Esophagus muscularis mucosa (tissue), 4 donors: ENCODE measurements at regions not wholly inside any gene's neighbourhood (a gene's known extent, or its start where the extent isn't known, plus 50 kb on each side); places are given as distances from the start of the nearest gene placed in this dataset.

Experiments
- DNase-seq: peaks from one replicate; pipeline ENCODE4 v3.0.0-alpha.2; 2017; ENCODE audit errors: extremely low spot score
- H3K27ac ChIP-seq, 4 donors: fragments of 200-600 bp; sonication (generic); replicated peaks in 1 of 4; 1 replicate in 3 of 4; 2 replicates in 1 of 4; pipeline ENCODE4 v1.5.1; 2016 to 2019; ENCODE audit warnings: mild to moderate bottlenecking in 1 of 4
- H3K27me3 ChIP-seq, 4 donors: fragments of 200-600 bp; sonication (generic); one replicate each; pipeline versions ENCODE4 v1.5.1 to v1.6.0; 2016 to 2019
- H3K36me3 ChIP-seq, 4 donors: fragments of 200-600 bp; sonication (generic); one replicate each; pipeline ENCODE4 v1.5.1; 2016 to 2019
- H3K4me1 ChIP-seq, 4 donors: fragments of 200-600 bp; sonication (generic); one replicate each; pipeline ENCODE4 v1.5.1; 2016 to 2019
- H3K4me3 ChIP-seq, 4 donors: fragments of 200-600 bp; sonication (generic); 1 replicate in 2 of 4; 2 replicates in 2 of 4; pipeline ENCODE4 v1.5.1; 2016 to 2019; ENCODE audit warnings: mild to moderate bottlenecking in 4 of 4, moderate library complexity in 1 of 4
- H3K9me3 ChIP-seq, 4 donors: fragments of 200-600 bp; sonication (generic); 1 replicate in 3 of 4; 2 replicates in 1 of 4; pipeline ENCODE4 v1.5.1; 2016 to 2019
- CTCF ChIP-seq, 3 experiments: fragments of 200-600 bp in 2 of 3; fragments of 450-650 bp in 1 of 3; sonication (generic) in 2 of 3; IDR thresholded peaks; one replicate each; pipeline ENCODE4 v1.5.1; 2017 to 2019; ENCODE audit warnings: antibody characterized with exemption in 3 of 3, mild to moderate bottlenecking in 2 of 3, moderate library complexity in 1 of 3
- EP300 ChIP-seq: sonication (generic); formaldehyde crosslinking; IDR thresholded peaks from one replicate; pipeline ENCODE4 v1.6.1; 2017; ENCODE audit warnings: antibody characterized with exemption
- POLR2A ChIP-seq: fragments of 450-650 bp; IDR thresholded peaks from one replicate; pipeline ENCODE4 v1.6.1; 2017; ENCODE audit warnings: antibody characterized with exemption, moderate library complexity, mild to moderate bottlenecking, low read depth
- POLR2AphosphoS5 ChIP-seq, 2 donors: sonication (generic); formaldehyde crosslinking; IDR thresholded peaks; one replicate each; pipeline ENCODE4 v1.6.1; 2017; ENCODE audit warnings: antibody characterized with exemption in 2 of 2
- WGBS: methylation state at CpG from one replicate; pipeline ENCODE4 v1.1.5; 2018; 5-methylcytosine and 5-hydroxymethylcytosine counted together
- intact Hi-C: fragments of 100-400 bp; cut with DNase I; formaldehyde crosslinking; loops from one replicate; pipeline ENCODE4 v1.15.1; 2023

DNA sequence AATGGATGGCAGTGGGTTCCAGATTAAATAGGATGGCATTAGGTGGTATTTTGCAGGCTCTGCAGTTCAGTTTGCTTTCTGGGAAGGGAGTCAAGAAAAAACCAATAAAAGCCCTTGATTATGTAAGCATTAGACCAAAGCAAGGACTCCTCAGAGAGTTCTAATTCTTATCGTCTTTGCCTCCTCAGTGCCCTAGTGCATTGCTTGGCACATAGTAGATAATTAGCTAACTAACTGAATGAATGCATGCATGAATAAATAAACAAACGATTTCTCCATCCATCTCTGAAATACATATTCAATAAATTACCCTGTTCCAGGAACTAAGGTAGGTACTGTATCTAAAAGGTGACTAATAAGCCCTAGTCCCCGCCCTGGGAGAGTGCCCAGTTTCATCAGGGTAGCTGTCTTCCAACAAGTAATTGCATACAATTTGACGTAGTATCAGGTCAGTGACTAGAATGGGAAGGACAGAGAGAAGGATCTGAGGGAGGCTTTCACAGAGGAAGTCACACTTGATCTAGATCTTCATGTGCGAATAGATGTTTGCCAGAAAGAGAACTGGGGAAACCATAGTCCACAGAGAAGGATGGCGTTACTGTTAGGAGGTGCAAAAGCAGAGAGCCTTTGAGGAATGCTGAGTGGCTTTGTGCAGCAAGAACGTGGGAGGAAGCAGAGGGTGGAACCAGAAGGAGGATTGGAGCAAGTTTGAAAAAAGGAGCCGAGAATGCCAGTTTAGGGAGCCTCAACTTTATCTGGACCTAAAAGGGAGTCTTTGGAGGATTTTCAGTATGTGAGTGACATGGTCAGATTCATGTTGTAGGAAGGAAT, 111.4 kb downstream of the TBX19 start:
- TF ChIP-seq POLR2A (no peak), EP300 (no peak), POLR2AphosphoS5 (IDR thresholded peaks at IDR 0.05) (no peak), CTCF (IDR thresholded peaks at IDR 0.05) (no peak)
- Histone ChIP-seq H3K9me3 (no peaks in the 10 kb centered on the region), H3K4me3 (no peak overlapping the region), H3K27me3 (no peaks in the 10 kb centered on the region), H3K36me3 (no peaks in the 10 kb centered on the region), H3K27ac (no peak overlapping the region), H3K4me1 (peaks cover 0 to 28% (median 21%) of the 10 kb centered on the region in 4 donors)
- intact Hi-C loops, result no loop called here
- peak; percentile 62 for DNase-seq
- 71% methylated on average over 8 of the region's 8 CpGs for WGBS

GRCh38 chr1:168390271-168390670, 109.6 kb downstream of the TBX19 start:
- no peak overlapping the region for H3K27ac ChIP-seq
- no peak for DNase-seq
- TF ChIP-seq CTCF (IDR thresholded peaks at IDR 0.05) (no peak), POLR2AphosphoS5 (IDR thresholded peaks at IDR 0.05) (no peak), EP300 (no peak), POLR2A (no peak)
- H3K9me3 ChIP-seq, result no peaks in the 10 kb centered on the region
- H3K27me3 ChIP-seq, result no peaks in the 10 kb centered on the region
- no peak overlapping the region for H3K4me3 ChIP-seq
- H3K36me3 ChIP-seq, result no peaks in the 10 kb centered on the region
- 37% methylated on average over 2 of the region's 2 CpGs for WGBS
- intact Hi-C loops, result no loop called here
- peaks cover 0 to 28% (median 22%) of the 10 kb centered on the region in 4 donors for H3K4me1 ChIP-seq

- intact Hi-C loops, result no loop called here
- peak; percentile 62 for DNase-seq
- Histone ChIP-seq H3K4me1 (peaks cover 0 to 25% (median 19%) of the 10 kb centered on the region in 4 donors), H3K36me3 (no peaks in the 10 kb centered on the region), H3K27me3 (no peaks in the 10 kb centered on the region), H3K9me3 (no peaks in the 10 kb centered on the region), H3K4me3 (no peak overlapping the region), H3K27ac (no peak overlapping the region)
- WGBS, result 71% methylated on average over 5 of the region's 5 CpGs
- TF ChIP-seq CTCF (IDR thresholded peaks at IDR 0.05) (no peak), EP300 (no peak), POLR2A (no peak), POLR2AphosphoS5 (IDR thresholded peaks at IDR 0.05) (no peak)
Measured at GRCh38 chr1:168387781-168388760, 107.4 kb downstream of the TBX19 start.

GRCh38 chr1:168386949-168387586, 106.4 kb downstream of the TBX19 start:
- Histone ChIP-seq H3K36me3 (no peaks in the 10 kb centered on the region), H3K27ac (no peak overlapping the region), H3K4me1 (peaks cover 0 to 15% (median 9%) of the 10 kb centered on the region in 4 donors), H3K4me3 (peak overlapping the region in 2 of 4 donors; percentile 22 to 28), H3K27me3 (no peaks in the 10 kb centered on the region), H3K9me3 (no peaks in the 10 kb centered on the region)
- TF ChIP-seq EP300 (no peak), POLR2AphosphoS5 (IDR thresholded peaks at IDR 0.05) (peak in 1 of 2 donors; percentile 32)
- intact Hi-C loops, result no loop called here
- no peak for DNase-seq
- 48% methylated on average over 16 of the region's 25 CpGs for WGBS

GRCh38 chr1:168386492-168386891, 105.8 kb downstream of the TBX19 start:
- no peaks in the 10 kb centered on the region for H3K9me3 ChIP-seq
- peaks cover 0 to 10% (median 6%) of the 10 kb centered on the region in 4 donors for H3K4me1 ChIP-seq
- H3K27me3 ChIP-seq, result no peaks in the 10 kb centered on the region
- intact Hi-C loops, result no loop called here
- 56% methylated on average over 2 of the region's 2 CpGs for WGBS
- no peak overlapping the region for H3K4me3 ChIP-seq
- DNase-seq, result no peak
- no peaks in the 10 kb centered on the region for H3K36me3 ChIP-seq
- H3K27ac ChIP-seq, result no peak overlapping the region
- no peak for TF ChIP-seq POLR2A
